ENCODE measurements at regions not wholly inside any gene's neighbourhood (a gene's known extent, or its start where the extent isn't known, plus 50 kb on each side); places are given as distances from the start of the nearest gene placed in this dataset.

- Histone ChIP-seq H2AFZ (peak overlapping the region; percentile 72), H3K79me2 (ENCODE audit: low read depth) (no peaks in the 10 kb centered on the region), H3K27ac (no peak overlapping the region), H3K9me3 (ENCODE audit: insufficient read depth, low read depth) (no peaks in the 10 kb centered on the region), H3K9me2 (ENCODE audit: insufficient read depth) (no peaks in the 10 kb centered on the region), H4K20me1 (ENCODE audit: insufficient read depth) (no peaks in the 10 kb centered on the region), H3K36me3 (ENCODE audit: low read depth) (no peaks in the 10 kb centered on the region), H3K4me2 (peak overlapping the region; percentile 61), H3F3A (ENCODE audit: insufficient read depth, low read depth) (no peaks in the 10 kb centered on the region), H3K4me3 (peak overlapping the region; percentile 49), H3K27me3 (ENCODE audit: insufficient read depth, low read depth) (no peaks in the 10 kb centered on the region), H3K4me1 (replicated peaks; ENCODE audit: insufficient read depth) (peaks cover 12% of the 10 kb centered on the region)
- POLR2A ChIA-PET (ENCODE audit: unreplicated experiment), result no interaction called here
- peak; percentile 62 to 67 for DNase-seq
- CTCF ChIA-PET, result no interaction called here
- BruUV-seq (replicated peaks), result no TSS peak
- TF ChIP-seq, protein P1, sequence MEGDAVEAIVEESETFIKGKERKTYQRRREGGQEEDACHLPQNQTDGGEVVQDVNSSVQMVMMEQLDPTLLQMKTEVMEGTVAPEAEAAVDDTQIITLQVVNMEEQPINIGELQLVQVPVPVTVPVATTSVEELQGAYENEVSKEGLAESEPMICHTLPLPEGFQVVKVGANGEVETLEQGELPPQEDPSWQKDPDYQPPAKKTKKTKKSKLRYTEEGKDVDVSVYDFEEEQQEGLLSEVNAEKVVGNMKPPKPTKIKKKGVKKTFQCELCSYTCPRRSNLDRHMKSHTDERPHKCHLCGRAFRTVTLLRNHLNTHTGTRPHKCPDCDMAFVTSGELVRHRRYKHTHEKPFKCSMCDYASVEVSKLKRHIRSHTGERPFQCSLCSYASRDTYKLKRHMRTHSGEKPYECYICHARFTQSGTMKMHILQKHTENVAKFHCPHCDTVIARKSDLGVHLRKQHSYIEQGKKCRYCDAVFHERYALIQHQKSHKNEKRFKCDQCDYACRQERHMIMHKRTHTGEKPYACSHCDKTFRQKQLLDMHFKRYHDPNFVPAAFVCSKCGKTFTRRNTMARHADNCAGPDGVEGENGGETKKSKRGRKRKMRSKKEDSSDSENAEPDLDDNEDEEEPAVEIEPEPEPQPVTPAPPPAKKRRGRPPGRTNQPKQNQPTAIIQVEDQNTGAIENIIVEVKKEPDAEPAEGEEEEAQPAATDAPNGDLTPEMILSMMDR (conservative IDR thresholded peaks at IDR 0.05), result no peak
- TF ChIP-seq EZH2 (IDR thresholded peaks at IDR 0.05; ENCODE audit: low read depth), result no peak
- intact Hi-C loops (cut with micrococcal nuclease; ENCODE audit: unreplicated experiment), result no loop called here
Measured at GRCh38 chr1:168386949-168387586, 106.4 kb downstream of the TBX19 start.

DNA sequence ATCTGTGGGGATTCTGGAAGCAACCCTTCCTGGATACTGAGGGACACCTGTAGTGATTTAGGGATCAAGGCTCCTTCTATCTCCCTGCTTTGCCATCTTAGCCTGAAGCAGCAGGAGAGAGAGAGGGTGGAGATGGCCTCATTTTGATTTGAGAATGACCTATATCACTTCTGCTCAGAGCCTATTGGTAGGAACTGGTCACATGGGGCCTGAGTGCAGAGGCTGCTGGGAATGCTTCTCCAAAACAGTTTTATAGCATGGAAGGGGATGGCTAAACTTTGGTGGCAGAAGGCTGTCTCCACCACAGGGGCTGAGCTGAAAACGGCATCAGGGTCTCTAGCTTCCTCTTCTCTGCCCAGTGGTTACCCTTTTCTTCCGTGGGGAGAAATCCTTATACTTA is 105.8 kb downstream of the TBX19 start:
- Histone ChIP-seq H3K4me2 (peak overlapping the region; percentile 61), H3F3A (ENCODE audit: insufficient read depth, low read depth) (no peaks in the 10 kb centered on the region), H3K4me3 (no peak overlapping the region; the same call in 1 of the 2 replicates), H3K27ac (no peak overlapping the region), H3K9me2 (ENCODE audit: insufficient read depth) (no peaks in the 10 kb centered on the region), H3K36me3 (ENCODE audit: low read depth) (no peaks in the 10 kb centered on the region), H3K27me3 (ENCODE audit: insufficient read depth, low read depth) (no peaks in the 10 kb centered on the region), H3K4me1 (replicated peaks; ENCODE audit: insufficient read depth) (peaks cover 12% of the 10 kb centered on the region), H3K79me2 (ENCODE audit: low read depth) (no peaks in the 10 kb centered on the region), H3K9me3 (ENCODE audit: insufficient read depth, low read depth) (no peaks in the 10 kb centered on the region), H4K20me1 (ENCODE audit: insufficient read depth) (no peaks in the 10 kb centered on the region), H2AFZ (peak overlapping the region; percentile 72)
- TF ChIP-seq EZH2 (IDR thresholded peaks at IDR 0.05; ENCODE audit: low read depth), result no peak
- TF ChIP-seq, protein P1 (conservative IDR thresholded peaks at IDR 0.05), result no peak
- ChIA-PET POLR2A (ENCODE audit: unreplicated experiment) (no interaction called here), CTCF (no interaction called here)
- TSS peak; percentile 55 for BruUV-seq (replicated peaks)
- intact Hi-C loops (cut with micrococcal nuclease; ENCODE audit: unreplicated experiment), result no loop called here
- DNase-seq, result no peak

- BruUV-seq (replicated peaks), result no TSS peak
- H3K27me3 ChIP-seq (ENCODE audit: insufficient read depth, low read depth), result no peaks in the 10 kb centered on the region
- H3K4me1 ChIP-seq (replicated peaks; ENCODE audit: insufficient read depth), result peaks cover 10% of the 10 kb centered on the region
- CTCF ChIA-PET, result no interaction called here
- POLR2A ChIA-PET (ENCODE audit: unreplicated experiment), result no interaction called here
- intact Hi-C loops (cut with micrococcal nuclease; ENCODE audit: unreplicated experiment), result no loop called here
- no peak overlapping the region for H3K4me3 ChIP-seq
- no peak overlapping the region for H3K27ac ChIP-seq
- no peak overlapping the region for H2AFZ ChIP-seq
- no peak overlapping the region for H3K4me2 ChIP-seq
- no peak for TF ChIP-seq EZH2 (IDR thresholded peaks at IDR 0.05; ENCODE audit: low read depth)
- TF ChIP-seq, protein P1 (conservative IDR thresholded peaks at IDR 0.05), result no peak; the same call in 1 of the 2 replicates
- no peak for DNase-seq
- no peaks in the 10 kb centered on the region for H4K20me1 ChIP-seq (ENCODE audit: insufficient read depth)
- no peaks in the 10 kb centered on the region for H3K9me3 ChIP-seq (ENCODE audit: insufficient read depth, low read depth)
- no peaks in the 10 kb centered on the region for H3K79me2 ChIP-seq (ENCODE audit: low read depth)
- H3K9me2 ChIP-seq (ENCODE audit: insufficient read depth), result no peaks in the 10 kb centered on the region
- no peaks in the 10 kb centered on the region for H3K36me3 ChIP-seq (ENCODE audit: low read depth)
- H3F3A ChIP-seq (ENCODE audit: insufficient read depth, low read depth), result no peaks in the 10 kb centered on the region
Measured at GRCh38 chr1:168381850-168382249, 101.2 kb downstream of the TBX19 start.

Data from PC-9 (cell line).